ENCODE measurements at regions not wholly inside any gene's neighbourhood (a gene's known extent, or its start where the extent isn't known, plus 50 kb on each side); places are given as distances from the start of the nearest gene placed in this dataset.
A peak's percentile ranks its signal among the peaks of the same experiment; 100 is the strongest.

- ChIA-PET CTCF (no interaction called here), POLR2A (no interaction called here)
- WGBS (ENCODE audit: missing lambda C conversion rate): 83% methylated on average over 1 of the region's 1 CpG
- TF ChIP-seq PBX3 (IDR thresholded peaks at IDR 0.05): no peak
- TF ChIP-seq, protein P1, sequence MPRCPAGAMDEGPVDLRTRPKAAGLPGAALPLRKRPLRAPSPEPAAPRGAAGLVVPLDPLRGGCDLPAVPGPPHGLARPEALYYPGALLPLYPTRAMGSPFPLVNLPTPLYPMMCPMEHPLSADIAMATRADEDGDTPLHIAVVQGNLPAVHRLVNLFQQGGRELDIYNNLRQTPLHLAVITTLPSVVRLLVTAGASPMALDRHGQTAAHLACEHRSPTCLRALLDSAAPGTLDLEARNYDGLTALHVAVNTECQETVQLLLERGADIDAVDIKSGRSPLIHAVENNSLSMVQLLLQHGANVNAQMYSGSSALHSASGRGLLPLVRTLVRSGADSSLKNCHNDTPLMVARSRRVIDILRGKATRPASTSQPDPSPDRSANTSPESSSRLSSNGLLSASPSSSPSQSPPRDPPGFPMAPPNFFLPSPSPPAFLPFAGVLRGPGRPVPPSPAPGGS (IDR thresholded peaks at IDR 0.05): no peak
- TF ChIP-seq FOSL2 (IDR thresholded peaks at IDR 0.05): no peak
- TF ChIP-seq FOSL2 (CRISPR knock-in tag; IDR thresholded peaks at IDR 0.05): no peak
- TF ChIP-seq ZFP36 (IDR thresholded peaks at IDR 0.05; ENCODE audit: borderline replicate concordance, partially characterized antibody): no peak
- TF ChIP-seq RARB (CRISPR knock-in tag; IDR thresholded peaks at IDR 0.05): no peak
- no peak for TF ChIP-seq ZNF302 (CRISPR knock-in tag; IDR thresholded peaks at IDR 0.05)
- no peak for TF ChIP-seq FOXS1 (CRISPR knock-in tag; IDR thresholded peaks at IDR 0.05)
- no peak for TF ChIP-seq MYC (IDR thresholded peaks at IDR 0.05; ENCODE audit: borderline replicate concordance, low read length)
- no peak for TF ChIP-seq KDM1A (IDR thresholded peaks at IDR 0.05; ENCODE audit: low read depth)
- TF ChIP-seq, protein P2, sequence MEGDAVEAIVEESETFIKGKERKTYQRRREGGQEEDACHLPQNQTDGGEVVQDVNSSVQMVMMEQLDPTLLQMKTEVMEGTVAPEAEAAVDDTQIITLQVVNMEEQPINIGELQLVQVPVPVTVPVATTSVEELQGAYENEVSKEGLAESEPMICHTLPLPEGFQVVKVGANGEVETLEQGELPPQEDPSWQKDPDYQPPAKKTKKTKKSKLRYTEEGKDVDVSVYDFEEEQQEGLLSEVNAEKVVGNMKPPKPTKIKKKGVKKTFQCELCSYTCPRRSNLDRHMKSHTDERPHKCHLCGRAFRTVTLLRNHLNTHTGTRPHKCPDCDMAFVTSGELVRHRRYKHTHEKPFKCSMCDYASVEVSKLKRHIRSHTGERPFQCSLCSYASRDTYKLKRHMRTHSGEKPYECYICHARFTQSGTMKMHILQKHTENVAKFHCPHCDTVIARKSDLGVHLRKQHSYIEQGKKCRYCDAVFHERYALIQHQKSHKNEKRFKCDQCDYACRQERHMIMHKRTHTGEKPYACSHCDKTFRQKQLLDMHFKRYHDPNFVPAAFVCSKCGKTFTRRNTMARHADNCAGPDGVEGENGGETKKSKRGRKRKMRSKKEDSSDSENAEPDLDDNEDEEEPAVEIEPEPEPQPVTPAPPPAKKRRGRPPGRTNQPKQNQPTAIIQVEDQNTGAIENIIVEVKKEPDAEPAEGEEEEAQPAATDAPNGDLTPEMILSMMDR (IDR thresholded peaks at IDR 0.05): no peak
- no peak for TF ChIP-seq BHLHE40 (IDR thresholded peaks at IDR 0.05; ENCODE audit: low read depth, low read length)
- no peak for TF ChIP-seq NPAS2 (CRISPR knock-in tag; IDR thresholded peaks at IDR 0.05; ENCODE audit: borderline replicate concordance)
- Histone ChIP-seq H3K4me3 (no peak overlapping the region), H3K4me2 (no peak overlapping the region), H3K9me3 (no peaks in the 10 kb centered on the region), H3K27ac (no peak overlapping the region), H3K4me1 (0 out of 3 replicates have a peak, but pooled peaks cover 3% of the 10 kb centered on the region)
- DNase-seq (ENCODE audit: low read depth in 1 of 2, low spot score in 1 of 2) (no peak), FAIRE-seq (no peak), ATAC-seq (no peak)
Observed at GRCh38 chr5:145557345-145557744, 277.8 kb downstream of the PRELID2 start.

DNA sequence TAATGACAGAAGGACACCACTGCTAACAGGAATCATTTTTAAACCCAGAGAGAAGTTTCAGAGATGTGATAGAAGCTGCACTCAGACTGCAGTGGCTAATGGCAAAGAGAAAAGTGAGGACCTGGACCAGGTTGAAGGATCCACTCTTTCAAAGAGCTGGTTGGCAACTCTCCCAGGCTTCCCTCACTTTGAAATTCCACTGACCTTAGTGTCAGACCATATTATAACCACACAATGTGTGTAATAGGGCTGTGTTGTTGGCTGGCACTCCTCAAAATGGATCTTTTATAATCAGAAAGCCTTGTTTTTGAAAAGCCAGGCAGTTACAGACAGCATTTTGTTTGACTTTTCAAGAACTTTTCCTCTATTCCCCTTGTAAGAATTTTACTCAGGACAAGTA, 280.7 kb downstream of the PRELID2 start:
- ChIA-PET POLR2A (no interaction called here), CTCF (no interaction called here)
- DNase-seq (ENCODE audit: low read depth in 1 of 2, low spot score in 1 of 2): no peak
- no peaks in the 10 kb centered on the region for H3K9me3 ChIP-seq
- 0 out of 3 replicates have a peak, but pooled peaks cover 3% of the 10 kb centered on the region for H3K4me1 ChIP-seq
- H3K4me3 ChIP-seq: no peak overlapping the region
- FAIRE-seq: no peak
- H3K4me2 ChIP-seq: 0 out of 3 replicates have a peak overlapping the region, but pooled peaks have one; percentile 4
- H3K27ac ChIP-seq: no peak overlapping the region
- peak in 1 of 2 experiments; percentile 53; a peak in 3 of 6 replicates for ATAC-seq
- TF ChIP-seq JUN (IDR thresholded peaks at IDR 0.05) (no peak), PBX3 (IDR thresholded peaks at IDR 0.05) (no peak), CHD2 (IDR thresholded peaks at IDR 0.05; ENCODE audit: low read length, partially characterized antibody) (no peak), SREBF2 (IDR thresholded peaks at IDR 0.05) (no peak), MAFK (IDR thresholded peaks at IDR 0.05; ENCODE audit: partially characterized antibody) (no peak), RCOR1 (IDR thresholded peaks at IDR 0.05; ENCODE audit: low read depth, low read length) (no peak), NPAS2 (CRISPR knock-in tag; IDR thresholded peaks at IDR 0.05; ENCODE audit: borderline replicate concordance) (no peak), E2F6 (IDR thresholded peaks at IDR 0.05; ENCODE audit: borderline replicate concordance, low read depth) (no peak), POLR2AphosphoS2 (conservative IDR thresholded peaks at IDR 0.05; ENCODE audit: low read length) (no peak), NFE2L2 (conservative IDR thresholded peaks at IDR 0.05; ENCODE audit: low read length) (no peak), RARB (CRISPR knock-in tag; IDR thresholded peaks at IDR 0.05) (no peak), ATOH8 (CRISPR knock-in tag; IDR thresholded peaks at IDR 0.05; ENCODE audit: low read depth) (no peak), JUNB (IDR thresholded peaks at IDR 0.05) (no peak), EHF (CRISPR knock-in tag; IDR thresholded peaks at IDR 0.05) (no peak), FOSB (CRISPR knock-in tag; IDR thresholded peaks at IDR 0.05) (no peak), HDAC2 (IDR thresholded peaks at IDR 0.05) (no peak), CHD4 (IDR thresholded peaks at IDR 0.05; ENCODE audit: borderline replicate concordance) (no peak), SMC3 (IDR thresholded peaks at IDR 0.05) (no peak)

Data from A549 (cell line).